ENCODE measurements at regions not wholly inside any gene's neighbourhood (a gene's known extent, or its start where the extent isn't known, plus 50 kb on each side); places are given as distances from the start of the nearest gene placed in this dataset.

DNA sequence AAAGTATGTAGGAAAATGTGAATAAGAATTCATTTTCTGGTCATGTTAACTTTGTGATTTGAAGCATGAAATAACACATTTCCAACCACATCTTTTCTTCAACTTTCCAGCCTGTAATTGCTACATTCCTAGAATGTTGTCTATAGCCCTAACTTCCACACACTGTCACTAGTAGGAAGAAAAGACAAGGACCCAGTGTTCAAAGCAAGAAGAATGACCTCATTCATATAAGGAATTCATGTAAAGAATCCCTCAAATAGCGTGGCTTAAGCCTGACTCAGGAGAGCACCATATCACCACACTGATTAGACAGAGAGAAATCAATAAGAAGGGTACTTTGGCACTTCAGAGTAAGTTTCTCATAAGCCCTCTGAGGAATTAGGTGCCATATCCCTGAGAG is 318.7 kb upstream of the CHRM2 start:
- intact Hi-C loops (cut with DNase I): no loop called here
- Histone ChIP-seq H3K4me3 (no peak overlapping the region), H3K27me3 (no peaks in the 10 kb centered on the region), H3K4me1 (no peaks in the 10 kb centered on the region), H3K9me3 (no peaks in the 10 kb centered on the region), H3K36me3 (no peaks in the 10 kb centered on the region), H3K27ac (replicated peaks in 1 of 4) (no peak overlapping the region)
- TF ChIP-seq EP300 (IDR thresholded peaks at IDR 0.05): no peak
- TF ChIP-seq, protein P1, sequence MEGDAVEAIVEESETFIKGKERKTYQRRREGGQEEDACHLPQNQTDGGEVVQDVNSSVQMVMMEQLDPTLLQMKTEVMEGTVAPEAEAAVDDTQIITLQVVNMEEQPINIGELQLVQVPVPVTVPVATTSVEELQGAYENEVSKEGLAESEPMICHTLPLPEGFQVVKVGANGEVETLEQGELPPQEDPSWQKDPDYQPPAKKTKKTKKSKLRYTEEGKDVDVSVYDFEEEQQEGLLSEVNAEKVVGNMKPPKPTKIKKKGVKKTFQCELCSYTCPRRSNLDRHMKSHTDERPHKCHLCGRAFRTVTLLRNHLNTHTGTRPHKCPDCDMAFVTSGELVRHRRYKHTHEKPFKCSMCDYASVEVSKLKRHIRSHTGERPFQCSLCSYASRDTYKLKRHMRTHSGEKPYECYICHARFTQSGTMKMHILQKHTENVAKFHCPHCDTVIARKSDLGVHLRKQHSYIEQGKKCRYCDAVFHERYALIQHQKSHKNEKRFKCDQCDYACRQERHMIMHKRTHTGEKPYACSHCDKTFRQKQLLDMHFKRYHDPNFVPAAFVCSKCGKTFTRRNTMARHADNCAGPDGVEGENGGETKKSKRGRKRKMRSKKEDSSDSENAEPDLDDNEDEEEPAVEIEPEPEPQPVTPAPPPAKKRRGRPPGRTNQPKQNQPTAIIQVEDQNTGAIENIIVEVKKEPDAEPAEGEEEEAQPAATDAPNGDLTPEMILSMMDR (IDR thresholded peaks at IDR 0.05): no peak
- no peak for TF ChIP-seq POLR2AphosphoS5 (IDR thresholded peaks at IDR 0.05)
- TF ChIP-seq POLR2A (IDR thresholded peaks at IDR 0.05; ENCODE audit: low read depth): no peak
- no peak for DNase-seq (ENCODE audit: extremely low spot score)
- 89% methylated on average over 1 of the region's 1 CpG for WGBS

DNA sequence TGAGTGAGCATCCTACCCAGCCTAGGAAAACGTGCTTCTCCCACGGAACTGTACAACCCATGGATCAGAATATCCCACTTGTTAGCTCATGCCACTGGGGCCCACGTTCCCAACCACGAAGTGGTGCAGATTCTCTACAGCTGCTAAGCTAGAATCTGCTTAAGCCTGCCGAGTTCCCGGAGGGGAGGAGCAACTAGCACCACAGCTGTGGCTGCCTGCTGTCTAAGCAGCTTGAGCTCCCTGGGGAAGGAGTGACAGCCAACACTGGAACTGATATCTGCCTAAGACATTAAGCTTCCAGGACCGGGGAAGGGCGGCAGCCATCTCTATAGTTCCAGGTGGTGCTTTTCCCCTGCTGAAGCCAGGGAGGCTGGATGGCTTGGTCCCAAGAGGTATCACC is 334.7 kb upstream of the CHRM2 start:
- no peak for DNase-seq (ENCODE audit: extremely low spot score)
- TF ChIP-seq EP300 (IDR thresholded peaks at IDR 0.05) (no peak), POLR2AphosphoS5 (IDR thresholded peaks at IDR 0.05) (no peak), POLR2A (IDR thresholded peaks at IDR 0.05; ENCODE audit: low read depth) (no peak)
- TF ChIP-seq, protein P1 (IDR thresholded peaks at IDR 0.05): no peak
- no peak overlapping the region for H3K27ac ChIP-seq (replicated peaks in 1 of 4)
- intact Hi-C loops (cut with DNase I): no loop called here
- no peaks in the 10 kb centered on the region for H3K27me3 ChIP-seq
- H3K4me3 ChIP-seq: no peak overlapping the region
- no peaks in the 10 kb centered on the region for H3K4me1 ChIP-seq
- peaks cover 0 to 6% (median 0%) of the 10 kb centered on the region in 4 donors for H3K9me3 ChIP-seq
- 88% methylated on average over 3 of the region's 8 CpGs for WGBS
- no peaks in the 10 kb centered on the region for H3K36me3 ChIP-seq

DNA sequence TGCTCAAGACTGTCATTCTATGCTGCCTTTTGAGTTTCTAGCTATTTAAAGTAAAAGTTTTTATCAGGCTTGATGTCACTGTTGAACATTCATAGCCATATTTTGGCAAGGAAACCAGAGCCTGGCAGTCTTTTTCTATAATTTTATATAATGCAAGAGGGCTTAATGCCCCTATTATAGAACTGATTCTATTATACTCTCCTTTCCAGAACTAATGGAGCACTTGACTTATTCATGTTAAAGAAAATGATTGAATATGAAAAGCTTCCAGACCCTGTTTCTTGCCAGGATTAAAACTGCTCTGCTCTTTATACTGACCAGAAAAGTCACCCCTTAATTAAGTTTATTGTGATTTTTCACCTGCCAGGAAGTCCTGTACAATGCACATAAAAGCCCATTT is 337.6 kb upstream of the CHRM2 start:
- no peaks in the 10 kb centered on the region for H3K27me3 ChIP-seq
- no peak overlapping the region for H3K27ac ChIP-seq (replicated peaks in 1 of 4)
- no peak for DNase-seq (ENCODE audit: extremely low spot score)
- H3K4me1 ChIP-seq: no peaks in the 10 kb centered on the region
- no peak overlapping the region for H3K4me3 ChIP-seq
- H3K9me3 ChIP-seq: no peaks in the 10 kb centered on the region
- TF ChIP-seq, protein P1 (IDR thresholded peaks at IDR 0.05): no peak
- TF ChIP-seq POLR2AphosphoS5 (IDR thresholded peaks at IDR 0.05) (no peak), POLR2A (IDR thresholded peaks at IDR 0.05; ENCODE audit: low read depth) (no peak), EP300 (IDR thresholded peaks at IDR 0.05) (no peak)
- no peaks in the 10 kb centered on the region for H3K36me3 ChIP-seq
- intact Hi-C loops (cut with DNase I): no loop called here

DNA sequence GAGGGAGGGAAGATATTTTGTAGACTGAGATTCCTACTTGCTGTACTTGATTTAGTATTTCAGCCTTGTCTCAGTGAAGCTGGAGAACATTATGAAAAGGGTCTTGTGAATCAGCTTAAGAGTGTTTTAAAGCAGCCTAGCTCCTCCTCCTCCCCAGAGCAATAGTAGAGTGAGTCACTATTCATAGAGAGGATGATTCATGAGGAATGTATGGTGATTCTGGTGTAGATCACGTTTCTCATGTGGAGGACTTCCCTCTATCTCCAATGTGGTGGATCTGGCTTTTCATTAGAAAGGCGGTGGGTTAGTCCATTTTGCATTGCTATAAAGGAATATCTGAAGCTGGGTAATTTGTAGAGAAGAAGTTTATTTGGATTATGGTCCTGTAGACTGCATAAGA is 340.1 kb upstream of the CHRM2 start:
- no peaks in the 10 kb centered on the region for H3K36me3 ChIP-seq
- H3K4me1 ChIP-seq: no peaks in the 10 kb centered on the region
- TF ChIP-seq POLR2AphosphoS5 (IDR thresholded peaks at IDR 0.05): no peak
- TF ChIP-seq EP300 (IDR thresholded peaks at IDR 0.05): no peak
- no peak for TF ChIP-seq POLR2A (IDR thresholded peaks at IDR 0.05; ENCODE audit: low read depth)
- TF ChIP-seq, protein P1 (IDR thresholded peaks at IDR 0.05): no peak
- intact Hi-C loops (cut with DNase I): no loop called here
- no peak overlapping the region for H3K27ac ChIP-seq (replicated peaks in 1 of 4)
- no peaks in the 10 kb centered on the region for H3K9me3 ChIP-seq
- WGBS: 55% methylated on average over 2 of the region's 2 CpGs
- no peak for DNase-seq (ENCODE audit: extremely low spot score)
- no peaks in the 10 kb centered on the region for H3K27me3 ChIP-seq
- H3K4me3 ChIP-seq: no peak overlapping the region

DNA sequence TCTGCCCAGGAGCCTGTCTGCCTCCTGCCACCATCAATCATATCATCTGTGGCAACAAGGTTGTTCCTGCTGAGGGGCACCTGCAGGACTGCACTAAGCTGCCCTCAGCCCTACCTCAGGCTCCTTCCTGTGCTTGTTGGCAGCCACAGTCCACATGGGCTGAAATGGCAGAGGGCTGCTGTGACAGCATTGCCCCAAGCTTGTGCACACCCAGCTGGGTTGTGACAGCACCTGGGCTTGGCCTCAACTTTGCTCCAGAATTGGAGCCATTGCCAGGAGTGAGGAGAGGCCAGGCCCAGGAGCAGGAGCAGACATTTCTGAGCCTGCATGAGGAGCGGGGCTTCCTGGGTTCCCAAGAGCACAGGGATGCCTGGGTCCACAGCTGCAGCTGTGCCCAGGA is 340.9 kb upstream of the CHRM2 start:
- no peaks in the 10 kb centered on the region for H3K9me3 ChIP-seq
- H3K4me1 ChIP-seq: no peaks in the 10 kb centered on the region
- H3K4me3 ChIP-seq: no peak overlapping the region
- intact Hi-C loops (cut with DNase I): no loop called here
- WGBS: 91% methylated on average over 1 of the region's 1 CpG
- TF ChIP-seq POLR2A (IDR thresholded peaks at IDR 0.05; ENCODE audit: low read depth) (no peak), POLR2AphosphoS5 (IDR thresholded peaks at IDR 0.05) (no peak), EP300 (IDR thresholded peaks at IDR 0.05) (no peak)
- TF ChIP-seq, protein P1 (IDR thresholded peaks at IDR 0.05): no peak
- no peak overlapping the region for H3K27ac ChIP-seq (replicated peaks in 1 of 4)
- H3K27me3 ChIP-seq: no peaks in the 10 kb centered on the region
- DNase-seq (ENCODE audit: extremely low spot score): no peak
- no peaks in the 10 kb centered on the region for H3K36me3 ChIP-seq
